ENCODE measurements at regions not wholly inside any gene's neighbourhood (a gene's known extent, or its start where the extent isn't known, plus 50 kb on each side); places are given as distances from the start of the nearest gene placed in this dataset.

DNA sequence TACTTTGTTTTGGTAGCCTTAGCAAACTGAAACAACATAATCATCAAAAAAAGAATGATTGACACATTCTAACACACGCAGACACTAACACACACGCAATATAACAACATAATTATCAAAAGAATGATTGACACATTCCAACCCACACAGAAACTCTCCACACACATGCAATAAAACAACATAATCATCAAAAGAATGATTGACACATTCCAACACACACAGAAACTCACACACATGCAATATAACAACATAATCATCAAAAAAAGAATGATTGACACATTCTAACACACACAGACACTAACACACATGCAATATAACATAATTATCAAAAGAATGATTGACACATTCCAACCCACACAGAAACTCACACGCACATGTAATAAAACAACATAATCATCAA lies 172.4 kb downstream of the THBS2 start:
- TF ChIP-seq, protein P1, sequence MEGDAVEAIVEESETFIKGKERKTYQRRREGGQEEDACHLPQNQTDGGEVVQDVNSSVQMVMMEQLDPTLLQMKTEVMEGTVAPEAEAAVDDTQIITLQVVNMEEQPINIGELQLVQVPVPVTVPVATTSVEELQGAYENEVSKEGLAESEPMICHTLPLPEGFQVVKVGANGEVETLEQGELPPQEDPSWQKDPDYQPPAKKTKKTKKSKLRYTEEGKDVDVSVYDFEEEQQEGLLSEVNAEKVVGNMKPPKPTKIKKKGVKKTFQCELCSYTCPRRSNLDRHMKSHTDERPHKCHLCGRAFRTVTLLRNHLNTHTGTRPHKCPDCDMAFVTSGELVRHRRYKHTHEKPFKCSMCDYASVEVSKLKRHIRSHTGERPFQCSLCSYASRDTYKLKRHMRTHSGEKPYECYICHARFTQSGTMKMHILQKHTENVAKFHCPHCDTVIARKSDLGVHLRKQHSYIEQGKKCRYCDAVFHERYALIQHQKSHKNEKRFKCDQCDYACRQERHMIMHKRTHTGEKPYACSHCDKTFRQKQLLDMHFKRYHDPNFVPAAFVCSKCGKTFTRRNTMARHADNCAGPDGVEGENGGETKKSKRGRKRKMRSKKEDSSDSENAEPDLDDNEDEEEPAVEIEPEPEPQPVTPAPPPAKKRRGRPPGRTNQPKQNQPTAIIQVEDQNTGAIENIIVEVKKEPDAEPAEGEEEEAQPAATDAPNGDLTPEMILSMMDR (IDR thresholded peaks at IDR 0.05) = no peak
- no peak for TF ChIP-seq POLR2A (IDR thresholded peaks at IDR 0.05)
